ENCODE measurements at regions not wholly inside any gene's neighbourhood (a gene's known extent, or its start where the extent isn't known, plus 50 kb on each side); places are given as distances from the start of the nearest gene placed in this dataset.

DNA sequence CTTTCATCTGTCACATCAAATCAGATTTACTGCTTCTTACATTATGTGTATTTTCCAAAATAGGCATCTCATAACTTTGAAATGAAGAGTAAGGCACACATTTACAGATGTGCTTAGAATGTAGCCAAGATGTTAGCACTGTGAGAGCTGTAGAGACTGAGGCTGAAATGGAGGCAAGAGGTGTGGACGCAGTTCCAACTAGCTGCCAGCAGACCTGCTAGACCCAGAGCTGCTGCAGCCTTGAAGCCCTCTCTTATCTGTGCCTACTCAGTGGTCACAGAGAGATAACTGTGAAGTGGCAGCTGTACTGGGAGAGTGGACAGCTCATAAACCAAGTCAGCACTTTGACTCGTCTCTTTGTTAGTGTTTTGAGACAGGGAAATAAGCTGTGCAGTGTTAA lies 470.9 kb downstream of the CCER1 start:
- TF ChIP-seq, protein P1, sequence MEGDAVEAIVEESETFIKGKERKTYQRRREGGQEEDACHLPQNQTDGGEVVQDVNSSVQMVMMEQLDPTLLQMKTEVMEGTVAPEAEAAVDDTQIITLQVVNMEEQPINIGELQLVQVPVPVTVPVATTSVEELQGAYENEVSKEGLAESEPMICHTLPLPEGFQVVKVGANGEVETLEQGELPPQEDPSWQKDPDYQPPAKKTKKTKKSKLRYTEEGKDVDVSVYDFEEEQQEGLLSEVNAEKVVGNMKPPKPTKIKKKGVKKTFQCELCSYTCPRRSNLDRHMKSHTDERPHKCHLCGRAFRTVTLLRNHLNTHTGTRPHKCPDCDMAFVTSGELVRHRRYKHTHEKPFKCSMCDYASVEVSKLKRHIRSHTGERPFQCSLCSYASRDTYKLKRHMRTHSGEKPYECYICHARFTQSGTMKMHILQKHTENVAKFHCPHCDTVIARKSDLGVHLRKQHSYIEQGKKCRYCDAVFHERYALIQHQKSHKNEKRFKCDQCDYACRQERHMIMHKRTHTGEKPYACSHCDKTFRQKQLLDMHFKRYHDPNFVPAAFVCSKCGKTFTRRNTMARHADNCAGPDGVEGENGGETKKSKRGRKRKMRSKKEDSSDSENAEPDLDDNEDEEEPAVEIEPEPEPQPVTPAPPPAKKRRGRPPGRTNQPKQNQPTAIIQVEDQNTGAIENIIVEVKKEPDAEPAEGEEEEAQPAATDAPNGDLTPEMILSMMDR (conservative IDR thresholded peaks at IDR 0.05) = no peak
- Mint-ChIP-seq H3K27ac (ENCODE audit: unreplicated experiment) (no peak overlapping the region), H3K4me3 (no peak overlapping the region), H3K36me3 (ENCODE audit: low read depth) (no peaks in the 10 kb centered on the region), H3K27me3 (ENCODE audit: low read depth) (no peaks in the 10 kb centered on the region), H3K9me3 (peaks cover 7% of the 10 kb centered on the region), H3K4me1 (no peaks in the 10 kb centered on the region)
- no peak for DNase-seq (ENCODE audit: low read depth, low spot score)

DNA sequence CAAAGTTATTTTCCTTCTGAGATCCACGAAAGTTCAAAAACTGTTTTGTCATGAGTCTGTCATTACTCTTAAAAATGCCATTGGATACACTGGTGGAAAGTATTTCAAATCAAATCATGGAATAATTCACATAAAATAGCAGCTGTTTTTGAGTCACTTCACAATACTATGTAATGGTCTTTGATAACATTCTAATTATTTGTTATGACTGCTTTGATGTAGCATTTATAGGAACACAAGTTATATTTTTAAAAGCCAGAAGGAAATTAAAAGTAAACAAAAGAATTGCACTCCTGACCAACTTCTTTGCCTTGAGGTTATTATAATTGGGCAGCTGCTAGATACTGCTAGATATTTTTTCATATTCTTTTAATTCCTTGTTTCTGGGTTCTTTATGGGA lies 473.2 kb downstream of the CCER1 start:
- no peaks in the 10 kb centered on the region for H3K36me3 Mint-ChIP-seq (ENCODE audit: low read depth)
- no peak overlapping the region for H3K27ac Mint-ChIP-seq (ENCODE audit: unreplicated experiment)
- H3K27me3 Mint-ChIP-seq (ENCODE audit: low read depth) = no peaks in the 10 kb centered on the region
- DNase-seq (ENCODE audit: low read depth, low spot score) = no peak
- H3K4me1 Mint-ChIP-seq = no peaks in the 10 kb centered on the region
- H3K9me3 Mint-ChIP-seq = peaks cover 2% of the 10 kb centered on the region
- TF ChIP-seq, protein P1 (conservative IDR thresholded peaks at IDR 0.05) = no peak
- no peak overlapping the region for H3K4me3 Mint-ChIP-seq

DNA sequence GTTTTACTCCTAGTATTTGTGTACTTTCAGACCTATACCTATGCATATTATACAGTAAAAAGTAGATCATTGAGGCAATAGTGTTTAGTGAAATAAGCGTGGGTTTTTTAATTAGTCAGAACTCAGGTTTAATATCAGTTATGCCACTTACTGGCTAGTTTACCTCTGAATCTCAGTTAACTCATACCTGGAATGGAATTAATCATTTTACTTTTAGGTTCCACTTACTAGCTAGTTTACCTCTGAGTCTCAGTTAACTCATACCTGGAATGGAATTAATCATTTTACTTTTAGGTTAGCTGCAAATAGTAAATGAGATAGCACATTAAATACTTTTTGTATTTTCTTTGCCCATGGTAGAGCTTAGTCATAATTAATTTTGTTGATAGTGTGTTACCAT lies 475.7 kb downstream of the CCER1 start:
- no peaks in the 10 kb centered on the region for H3K36me3 Mint-ChIP-seq (ENCODE audit: low read depth)
- no peak overlapping the region for H3K27ac Mint-ChIP-seq (ENCODE audit: unreplicated experiment)
- H3K4me3 Mint-ChIP-seq = no peak overlapping the region
- TF ChIP-seq, protein P1 (conservative IDR thresholded peaks at IDR 0.05) = no peak
- peaks cover 2% of the 10 kb centered on the region for H3K9me3 Mint-ChIP-seq
- no peaks in the 10 kb centered on the region for H3K27me3 Mint-ChIP-seq (ENCODE audit: low read depth)
- H3K4me1 Mint-ChIP-seq = no peaks in the 10 kb centered on the region
- no peak for DNase-seq (ENCODE audit: low read depth, low spot score)

DNA sequence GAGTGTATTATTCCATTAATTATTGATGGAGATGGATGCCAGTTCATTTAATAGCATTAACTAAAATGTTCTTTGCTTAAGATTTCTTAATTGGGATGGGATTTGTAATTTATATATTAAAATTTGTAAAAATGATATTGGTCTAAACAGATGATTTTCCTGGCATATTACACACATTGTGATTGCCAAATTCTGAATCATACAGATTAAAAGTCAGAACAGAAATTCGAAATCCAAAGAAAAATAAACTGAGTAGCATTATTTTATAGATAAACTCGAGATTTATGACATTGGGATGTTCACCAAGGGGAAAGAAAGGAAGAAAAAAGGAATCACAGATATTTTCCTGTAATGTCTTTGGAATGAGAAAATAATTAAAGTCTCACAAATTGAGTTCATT lies 481.1 kb downstream of the CCER1 start:
- no peaks in the 10 kb centered on the region for H3K36me3 Mint-ChIP-seq (ENCODE audit: low read depth)
- H3K9me3 Mint-ChIP-seq = peaks cover 4% of the 10 kb centered on the region
- TF ChIP-seq, protein P1 (conservative IDR thresholded peaks at IDR 0.05) = no peak
- DNase-seq (ENCODE audit: low read depth, low spot score) = no peak
- no peak overlapping the region for H3K27ac Mint-ChIP-seq (ENCODE audit: unreplicated experiment)
- H3K27me3 Mint-ChIP-seq (ENCODE audit: low read depth) = no peaks in the 10 kb centered on the region
- no peak overlapping the region for H3K4me3 Mint-ChIP-seq
- no peaks in the 10 kb centered on the region for H3K4me1 Mint-ChIP-seq

DNA sequence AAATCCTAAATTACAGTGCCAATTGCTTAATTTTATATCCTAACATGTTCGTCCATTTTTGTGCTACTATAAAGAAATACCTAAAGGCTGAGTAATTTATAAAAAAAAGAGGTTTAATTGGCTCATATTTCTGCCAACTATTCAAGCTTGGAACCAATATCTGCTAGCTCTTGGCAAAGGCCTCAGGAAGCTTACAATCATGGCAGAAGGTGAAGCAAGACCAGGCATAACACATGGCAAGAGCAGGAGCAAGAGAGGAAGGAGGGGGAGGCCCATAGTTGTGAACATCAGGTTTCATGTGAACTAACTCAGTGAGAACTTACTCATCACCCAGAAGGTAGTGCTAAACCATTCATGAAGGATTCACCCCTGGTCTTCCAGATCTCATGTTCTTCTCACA lies 494.3 kb downstream of the CCER1 start:
- no peak for DNase-seq (ENCODE audit: low read depth, low spot score)
- no peak overlapping the region for H3K27ac Mint-ChIP-seq (ENCODE audit: unreplicated experiment)
- no peak overlapping the region for H3K4me3 Mint-ChIP-seq
- no peaks in the 10 kb centered on the region for H3K4me1 Mint-ChIP-seq
- no peaks in the 10 kb centered on the region for H3K36me3 Mint-ChIP-seq (ENCODE audit: low read depth)
- H3K27me3 Mint-ChIP-seq (ENCODE audit: low read depth) = no peaks in the 10 kb centered on the region
- TF ChIP-seq, protein P1 (conservative IDR thresholded peaks at IDR 0.05) = no peak
- H3K9me3 Mint-ChIP-seq = peaks cover 4% of the 10 kb centered on the region

DNA sequence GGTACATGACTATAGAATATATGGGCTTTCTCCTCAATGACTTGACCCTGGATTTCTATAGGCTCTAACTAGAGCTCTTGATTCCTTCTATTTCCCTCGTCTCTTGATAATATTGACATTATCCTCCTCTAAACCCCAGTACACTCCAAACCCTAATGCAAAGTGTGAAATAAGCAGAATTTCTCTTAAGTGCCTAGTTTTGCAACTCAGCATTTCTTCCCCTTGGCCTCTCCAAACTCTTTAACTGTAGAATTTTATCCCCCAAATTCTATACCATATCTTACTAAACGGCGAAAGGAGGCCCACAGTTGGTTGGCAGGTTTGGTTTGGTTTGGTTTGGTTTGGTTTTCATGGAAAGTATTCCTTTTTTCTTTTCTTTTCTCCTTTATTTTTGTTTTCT lies 498.7 kb downstream of the CCER1 start:
- Mint-ChIP-seq H3K4me3 (no peak overlapping the region), H3K9me3 (peaks cover 1% of the 10 kb centered on the region), H3K27ac (ENCODE audit: unreplicated experiment) (no peak overlapping the region), H3K36me3 (ENCODE audit: low read depth) (no peaks in the 10 kb centered on the region), H3K27me3 (ENCODE audit: low read depth) (no peaks in the 10 kb centered on the region), H3K4me1 (no peaks in the 10 kb centered on the region)
- no peak for DNase-seq (ENCODE audit: low read depth, low spot score)
- TF ChIP-seq, protein P1 (conservative IDR thresholded peaks at IDR 0.05) = no peak
